HG03354 (cell line): ENCODE measurements at regions not wholly inside any gene's neighbourhood (a gene's known extent, or its start where the extent isn't known, plus 50 kb on each side); places are given as distances from the start of the nearest gene placed in this dataset.
"Not testable (repeated sequence)": the region's sequence is repeated elsewhere in the genome, so short reads cannot be mapped to it uniquely, and the experiment has no call there.

ENCODE experiments used
- ATAC-seq: cut with Tn5 transposase; IDR thresholded peaks from one replicate; pipeline ENCODE4 v1.9.1; 2021; ENCODE audit warnings: mild to moderate bottlenecking; ENCODE audit not compliant: unreplicated experiment, poor library complexity, severe bottlenecking

DNA sequence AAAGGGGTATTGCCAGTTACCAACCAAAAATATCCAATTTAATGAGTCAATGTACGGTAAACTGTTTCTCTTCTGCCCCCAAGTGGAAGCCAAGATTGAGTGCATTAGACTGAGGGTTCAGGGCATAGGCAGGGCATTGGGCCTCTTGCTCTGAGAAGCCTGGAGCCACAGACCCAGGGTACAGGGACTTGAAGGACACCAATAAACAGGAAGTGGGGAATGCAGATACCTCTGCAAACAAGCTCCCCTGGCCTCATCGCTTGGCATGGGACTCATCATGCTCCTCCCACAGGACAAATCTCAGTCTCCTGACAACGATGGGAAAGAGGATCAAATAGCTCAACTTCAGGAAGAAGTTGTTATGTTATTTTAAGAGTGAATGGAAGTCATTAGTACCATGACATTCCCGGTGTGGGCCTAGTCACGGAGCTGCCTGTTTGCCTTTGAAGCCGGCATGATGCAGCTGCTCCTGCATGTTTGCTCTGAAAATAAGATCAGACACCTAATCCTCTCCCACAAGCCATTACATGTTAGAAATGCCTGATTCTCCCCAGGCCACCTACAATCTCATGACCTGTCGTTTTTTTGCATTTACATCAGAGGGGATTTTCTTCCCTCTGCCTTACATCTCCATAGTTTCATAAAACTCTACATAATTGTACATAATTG is 224.2 kb downstream of the RCHY1 start:
- ATAC-seq = no peak

DNA sequence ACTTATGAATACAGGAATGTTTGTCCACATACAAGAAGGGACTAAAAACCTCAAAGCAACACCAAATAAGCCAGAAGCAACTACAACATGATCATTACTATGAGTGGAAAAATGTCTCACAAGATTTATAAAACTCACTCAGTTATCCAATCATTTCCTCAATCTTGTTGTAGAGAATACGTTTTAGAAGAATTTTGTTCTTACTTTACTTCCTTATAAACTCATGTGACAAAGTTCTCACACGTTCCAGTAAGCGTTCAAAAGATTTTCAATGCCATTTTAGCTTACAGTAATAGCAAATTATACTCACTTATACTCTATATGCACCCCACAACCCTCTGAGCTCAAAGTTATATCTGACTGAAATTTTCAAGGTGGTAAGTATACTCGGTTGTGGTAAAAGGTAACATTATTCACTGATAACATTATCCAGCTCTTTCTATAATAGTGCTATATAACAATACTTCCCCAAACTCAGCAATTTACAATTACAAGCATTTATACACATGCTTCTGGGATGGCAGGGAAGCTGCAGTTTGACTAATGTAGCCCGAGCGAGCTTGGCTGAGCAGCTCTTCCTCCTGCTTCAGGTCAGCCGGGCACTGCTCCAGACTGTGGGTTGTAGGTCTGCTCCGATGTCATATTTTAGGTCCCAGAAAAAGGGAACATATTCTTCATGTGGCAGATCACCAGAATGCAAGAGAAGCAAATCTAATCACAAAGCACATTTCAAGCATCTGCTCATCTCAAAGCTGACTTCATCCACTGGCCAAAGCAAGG is 226.3 kb downstream of the RCHY1 start:
- no peak for ATAC-seq

DNA sequence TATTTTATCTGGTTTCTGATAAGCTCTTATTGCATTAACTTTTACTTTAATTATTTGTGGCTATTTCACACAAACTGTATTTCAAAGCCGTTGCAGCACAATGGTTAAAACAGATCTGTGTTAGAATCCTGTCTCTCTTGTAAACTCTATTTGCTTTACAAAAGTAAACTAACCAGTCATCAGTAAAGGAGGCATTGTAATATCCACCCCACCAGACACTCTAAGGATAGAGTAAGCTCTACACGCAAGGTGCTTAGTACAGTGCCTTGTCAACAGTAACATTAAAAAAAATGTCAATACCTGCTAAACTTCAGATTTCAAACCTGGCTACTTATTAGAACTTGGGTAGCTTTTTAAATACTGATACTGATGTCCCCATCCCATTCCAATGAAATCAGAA is 228.4 kb downstream of the RCHY1 start:
- ATAC-seq = no peak

DNA sequence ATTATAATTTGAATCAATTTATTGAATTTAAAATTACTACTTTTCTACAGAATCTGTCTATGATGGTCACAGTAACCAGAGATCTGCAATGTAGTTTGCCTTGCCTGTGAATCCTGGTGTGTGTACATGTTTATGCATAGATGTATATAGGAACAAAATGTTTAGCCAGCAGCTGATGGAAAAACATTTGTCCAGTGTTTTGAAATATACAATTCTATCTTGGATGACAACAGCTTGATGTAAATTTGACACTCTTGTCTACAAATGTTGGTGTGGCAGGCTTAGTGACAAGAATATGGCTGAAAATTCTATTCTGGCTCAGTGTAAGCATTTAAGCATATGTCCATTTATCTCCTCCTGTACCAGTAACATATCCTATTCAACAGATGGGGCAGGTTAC is 229.4 kb downstream of the RCHY1 start:
- ATAC-seq = no peak

DNA sequence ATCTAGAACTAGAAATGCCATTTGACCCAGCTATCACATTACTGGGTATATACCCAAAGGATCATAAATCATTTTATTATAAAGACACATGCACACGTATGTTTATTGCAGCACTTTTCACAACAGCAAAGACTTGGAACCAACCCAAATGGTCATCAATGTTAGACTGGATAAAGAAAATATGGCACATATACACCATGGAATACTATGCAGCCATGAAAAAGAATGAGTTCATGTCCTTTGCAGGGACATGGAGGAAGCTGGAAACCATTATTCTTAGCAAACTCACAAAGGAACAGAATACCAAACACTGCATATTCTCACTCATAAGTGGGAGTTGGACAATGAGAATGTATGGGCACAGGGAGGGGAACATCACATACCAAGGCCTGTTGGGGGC is 233.7 kb downstream of the RCHY1 start:
- not testable (repeated sequence) for ATAC-seq

DNA sequence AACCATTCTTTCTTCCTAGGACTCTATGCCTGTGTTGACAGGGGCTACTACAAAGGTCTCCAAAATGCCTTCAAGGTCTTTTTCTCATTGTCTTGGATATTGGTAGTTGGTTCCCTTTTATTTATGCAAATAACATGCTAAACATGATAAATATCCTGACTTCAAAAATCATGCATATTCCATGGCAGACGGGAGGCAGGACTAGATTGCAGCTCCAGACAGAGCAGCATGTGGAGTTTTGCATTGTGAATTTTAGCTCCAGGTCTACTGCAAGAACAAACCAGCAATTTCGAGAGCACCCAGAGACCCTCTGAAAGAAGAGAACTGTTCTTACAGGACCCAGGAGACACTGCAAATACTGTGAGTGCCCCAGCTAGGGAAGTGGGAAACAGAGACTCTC is 254.9 kb downstream of the RCHY1 start:
- no peak for ATAC-seq

DNA sequence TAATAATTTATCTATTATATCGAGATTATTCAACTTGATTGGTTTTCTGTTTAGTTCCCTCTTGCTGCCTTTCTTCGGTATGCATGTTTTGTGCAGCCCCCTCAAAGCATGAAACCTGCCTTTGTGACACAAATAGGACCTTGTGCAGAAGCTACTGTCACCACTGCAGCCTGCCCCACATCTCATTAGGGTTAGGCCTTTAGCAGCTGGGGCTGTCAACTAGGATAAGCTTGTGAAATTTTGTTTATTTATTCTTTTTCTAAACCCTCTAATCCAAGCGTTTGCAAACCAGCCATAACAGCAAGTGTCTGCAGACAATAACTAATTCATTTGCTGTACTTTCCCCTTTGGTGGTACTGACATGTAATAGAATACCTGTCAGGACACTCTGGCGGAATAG is 258.9 kb downstream of the RCHY1 start:
- no peak for ATAC-seq

DNA sequence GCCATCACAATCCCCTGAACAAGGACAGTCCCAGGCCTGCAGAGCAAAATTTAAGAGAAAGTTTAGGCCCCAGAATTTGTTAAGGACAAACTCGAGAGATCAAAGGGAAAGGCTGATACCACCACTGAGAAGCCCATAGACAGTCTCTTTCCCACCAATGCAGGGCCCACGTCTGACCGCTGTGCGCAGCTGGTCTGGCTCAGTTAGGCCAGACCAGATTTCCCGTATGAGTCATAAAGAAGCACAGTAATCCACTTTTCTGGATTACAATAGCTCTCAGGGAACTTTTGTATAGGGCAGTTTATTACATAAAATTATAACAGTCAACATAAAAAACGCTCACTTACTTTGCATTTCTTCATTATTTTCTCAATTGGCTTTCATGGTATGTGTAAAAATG is 259.5 kb downstream of the RCHY1 start:
- no peak for ATAC-seq

DNA sequence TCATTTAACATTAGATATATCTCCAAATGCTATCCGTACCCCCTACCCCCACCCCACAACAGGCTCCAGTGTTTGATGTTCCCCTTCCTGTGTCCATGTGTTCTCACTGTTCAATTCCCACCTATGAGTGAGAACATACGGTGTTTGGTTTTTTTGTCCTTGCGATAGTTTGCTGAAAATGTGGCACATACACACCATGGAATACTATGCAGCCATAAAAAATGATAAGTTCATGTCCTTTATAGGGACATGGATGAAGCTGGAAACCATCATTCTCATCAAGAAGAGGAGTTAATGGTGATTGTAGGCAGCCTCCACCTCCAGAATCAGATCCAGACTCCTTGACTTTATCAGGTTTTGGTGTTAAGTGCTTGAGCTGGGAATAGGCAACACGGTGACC is 261.1 kb downstream of the RCHY1 start:
- ATAC-seq = not testable (repeated sequence)

DNA sequence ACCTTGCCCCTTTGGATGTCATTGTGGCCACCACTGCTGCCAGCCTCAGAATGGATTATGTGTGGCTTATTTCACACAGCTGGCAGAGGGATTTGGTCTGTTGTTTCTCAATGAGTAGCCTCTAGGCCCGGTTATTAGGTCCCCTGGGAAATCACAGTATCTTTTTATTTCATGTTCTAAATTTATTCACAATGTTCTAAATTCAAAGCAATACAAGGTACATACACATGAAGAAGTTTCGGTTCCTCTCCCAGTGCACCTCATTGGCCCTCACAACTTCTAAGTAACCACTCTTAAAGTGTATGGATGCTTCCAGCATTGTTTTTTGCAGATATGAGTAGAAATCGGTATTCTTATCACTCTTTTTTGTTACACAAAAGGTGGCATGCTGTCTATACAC is 262.7 kb downstream of the RCHY1 start:
- peak; percentile 58 for ATAC-seq

DNA sequence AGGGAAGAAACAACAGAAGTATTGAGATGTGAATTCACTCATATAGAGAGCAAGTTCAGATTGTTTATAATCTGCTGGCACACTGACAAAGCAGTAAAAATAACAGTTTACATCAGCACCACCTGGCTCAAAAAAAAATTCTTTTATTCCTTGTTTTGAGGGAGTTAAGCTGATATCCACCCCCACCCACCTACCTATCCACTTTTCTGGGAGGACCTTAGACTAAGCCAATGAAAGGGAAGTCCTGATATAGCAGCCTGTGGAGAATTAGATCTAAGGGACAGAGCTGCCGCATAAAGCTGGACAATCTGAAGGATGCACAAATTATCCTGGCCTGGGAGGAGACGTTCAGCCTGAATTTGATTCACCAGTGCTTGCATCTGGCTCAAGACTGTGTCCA is 264.5 kb downstream of the RCHY1 start:
- no peak for ATAC-seq

DNA sequence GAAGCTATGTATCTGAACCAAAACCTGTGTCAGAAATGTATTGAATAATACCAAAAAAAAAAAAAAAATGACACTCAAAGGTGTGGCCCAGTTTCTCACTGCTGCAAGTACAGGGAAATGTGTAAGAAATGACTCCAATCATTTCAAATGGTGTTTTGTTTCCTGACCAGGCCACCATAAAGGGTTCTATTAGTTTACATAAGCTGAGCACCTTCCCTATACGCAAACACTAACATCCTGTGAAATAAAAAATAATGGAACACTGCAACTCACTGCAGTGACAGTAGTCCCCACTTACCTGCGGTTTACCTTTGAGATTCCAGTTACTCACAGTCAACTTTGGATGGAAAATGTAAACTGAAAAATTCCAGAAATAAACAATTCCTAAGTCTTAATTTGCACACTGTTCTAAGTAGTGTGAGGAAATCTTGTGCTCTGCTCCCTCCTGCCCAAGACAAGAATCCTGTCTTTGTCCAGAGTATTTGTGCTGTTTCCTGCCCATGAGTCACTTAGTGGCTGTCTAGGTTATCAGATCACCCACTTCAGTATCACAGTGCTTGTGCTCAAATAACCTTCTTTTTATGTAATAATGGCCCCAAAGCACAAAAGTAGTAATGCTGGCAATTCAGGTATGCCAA is 265.3 kb downstream of the RCHY1 start:
- no peak for ATAC-seq

DNA sequence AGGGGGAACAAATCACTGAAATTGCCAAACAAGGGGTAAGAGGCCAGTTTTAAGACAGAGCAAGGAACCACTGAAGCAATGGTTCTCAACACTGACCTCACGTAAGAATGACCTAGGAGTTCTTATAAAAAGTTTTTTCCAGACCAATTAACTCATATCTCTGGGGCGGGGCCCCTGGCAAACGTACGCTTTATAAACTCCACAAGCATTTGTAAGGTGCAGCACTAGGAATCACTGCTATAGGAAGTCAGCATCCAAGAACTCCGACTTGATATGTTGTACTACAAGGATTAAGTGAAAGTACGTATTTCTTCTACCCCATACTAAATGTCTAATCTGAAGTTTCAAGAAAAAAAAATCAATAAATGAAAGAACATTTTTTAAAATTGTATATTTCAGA is 269.9 kb downstream of the RCHY1 start:
- no peak for ATAC-seq

DNA sequence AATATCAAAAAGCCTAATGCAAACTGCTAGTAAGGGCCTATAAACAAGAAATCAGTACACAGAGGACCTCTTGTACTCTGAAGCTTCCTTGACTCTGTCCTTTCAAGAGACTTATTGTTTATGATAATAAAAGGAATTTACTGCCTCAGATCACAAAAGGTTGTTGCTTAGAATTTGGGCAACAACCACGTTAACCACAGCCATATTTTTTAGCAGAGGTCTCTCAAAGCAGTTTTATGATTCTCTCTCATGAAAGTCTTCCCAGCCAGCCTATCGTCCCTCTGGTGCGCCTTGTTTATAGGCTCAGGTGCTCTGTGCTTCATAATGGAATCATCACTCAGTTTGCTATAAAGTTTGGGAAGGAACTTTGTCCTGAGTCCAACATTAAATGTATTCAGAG is 270.6 kb downstream of the RCHY1 start:
- no peak for ATAC-seq

DNA sequence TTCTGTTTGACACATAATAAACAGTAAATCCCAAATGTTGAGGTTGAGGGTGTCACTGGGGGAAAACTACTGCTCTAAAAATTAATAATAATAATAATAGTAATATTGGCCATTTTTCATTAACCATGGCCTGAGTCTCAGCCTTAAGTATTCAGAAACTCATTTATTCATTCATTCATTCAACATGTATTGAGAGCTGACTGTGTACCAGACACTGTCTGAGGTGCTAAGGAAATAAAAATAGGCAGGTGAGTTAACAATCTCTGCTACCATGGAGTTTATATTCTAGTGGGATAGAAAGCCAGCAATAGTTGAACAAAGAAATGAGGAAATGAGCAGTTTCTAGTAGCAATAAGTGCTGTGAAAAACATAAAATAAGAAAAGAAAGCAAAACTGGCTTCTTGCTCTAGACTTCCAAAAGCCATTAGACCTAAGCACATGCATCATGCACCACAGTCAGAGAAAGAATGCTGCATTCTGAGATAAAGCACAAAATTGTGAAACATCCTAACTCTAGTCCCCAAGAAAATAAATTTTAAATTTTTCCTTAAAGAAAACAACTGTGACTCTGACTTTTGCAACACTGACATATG is 278.7 kb downstream of the RCHY1 start:
- ATAC-seq = peak; percentile 99

DNA sequence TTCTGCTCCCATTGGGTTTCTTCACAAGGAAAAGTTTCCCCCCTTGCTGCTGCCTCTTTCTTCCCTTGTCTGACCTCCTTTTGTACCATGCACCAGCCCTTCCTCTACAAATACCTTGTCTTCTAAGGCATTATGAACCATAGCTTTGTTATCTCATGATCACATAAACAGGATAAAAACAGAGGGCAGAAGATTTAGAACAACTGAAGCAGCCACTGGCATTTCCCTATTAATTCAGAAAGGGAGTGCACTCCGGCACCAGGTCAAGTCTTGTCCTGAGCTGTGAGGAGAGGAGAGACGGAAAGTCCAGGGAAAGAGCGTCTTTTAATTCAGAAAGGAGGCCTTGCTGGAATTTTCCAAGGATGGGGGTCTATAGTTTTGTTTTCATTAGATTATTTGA is 281.7 kb downstream of the RCHY1 start:
- no peak for ATAC-seq

DNA sequence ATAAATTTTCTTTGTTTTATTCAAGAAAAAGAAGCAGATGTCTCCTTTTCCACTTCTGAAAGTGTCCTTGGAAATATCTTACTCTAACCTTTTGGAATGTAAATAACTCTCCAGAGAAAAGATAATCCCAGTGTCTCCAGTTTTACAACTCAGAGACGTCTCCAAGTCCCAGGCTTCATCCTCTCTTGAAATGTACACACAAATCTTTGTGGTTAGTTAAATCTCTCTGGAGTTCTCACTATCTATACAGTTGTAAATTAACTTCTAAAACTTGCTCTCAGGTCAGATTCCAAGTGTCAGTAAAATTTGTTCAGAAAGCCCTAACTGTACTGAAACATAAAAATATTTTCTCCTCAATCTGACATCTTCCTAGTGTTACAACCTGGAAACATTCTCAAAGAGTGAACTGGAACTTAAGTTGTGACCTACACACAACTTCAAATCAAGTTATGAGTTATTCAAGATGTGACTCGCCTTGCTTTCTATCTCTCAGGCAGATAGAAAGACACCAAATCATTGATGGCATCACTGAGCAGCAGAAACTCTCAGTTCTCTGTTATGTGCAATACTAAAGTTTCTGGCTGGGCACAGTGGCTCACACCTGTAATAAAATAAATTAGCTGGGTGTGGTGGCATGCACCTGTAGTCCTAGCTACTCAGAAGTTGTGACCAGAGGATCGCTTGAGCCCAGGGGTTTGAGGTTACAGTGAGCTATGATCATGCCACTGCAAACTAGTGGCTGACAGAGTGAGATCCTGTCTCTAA is 284.2 kb downstream of the RCHY1 start:
- ATAC-seq = peak; percentile 91

DNA sequence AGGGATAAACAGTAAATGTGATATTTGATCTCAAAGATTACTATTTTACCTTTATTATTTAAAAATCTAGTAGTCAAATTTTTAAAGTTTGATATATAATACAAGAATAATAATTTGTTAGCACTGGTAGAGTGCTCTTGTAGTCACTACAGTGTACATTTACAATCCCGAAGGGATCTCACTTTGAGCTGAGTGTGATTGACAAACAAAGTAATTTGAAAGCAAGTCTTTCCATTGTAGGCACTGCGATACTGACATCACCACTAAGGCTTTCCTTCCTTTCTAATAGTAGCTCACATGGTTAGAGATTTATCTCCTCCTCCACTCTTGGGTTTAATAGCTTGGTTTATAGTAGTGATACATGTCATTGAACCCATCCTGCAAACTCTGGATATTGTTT is 280.6 kb downstream of the PARM1 start:
- no peak for ATAC-seq

DNA sequence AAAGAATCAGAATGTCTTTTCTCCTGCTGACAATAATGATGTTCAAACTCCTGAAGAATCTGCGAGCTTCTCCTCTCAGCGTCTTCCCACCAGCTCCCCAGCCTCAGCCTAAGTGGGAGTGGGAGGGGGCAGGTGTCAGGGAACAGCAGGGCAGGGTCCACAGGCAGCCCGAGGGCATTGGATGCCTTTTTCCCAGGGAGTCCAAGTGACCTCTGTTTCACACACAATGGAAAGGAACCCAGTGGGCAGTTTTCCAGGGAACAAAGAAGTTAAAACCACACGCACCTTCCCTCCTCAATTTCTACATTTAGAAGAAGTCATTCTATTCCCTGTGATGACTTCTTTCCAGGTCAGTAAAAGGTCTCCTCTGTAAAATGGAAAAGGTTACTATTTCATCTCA is 278.5 kb downstream of the PARM1 start:
- no peak for ATAC-seq

DNA sequence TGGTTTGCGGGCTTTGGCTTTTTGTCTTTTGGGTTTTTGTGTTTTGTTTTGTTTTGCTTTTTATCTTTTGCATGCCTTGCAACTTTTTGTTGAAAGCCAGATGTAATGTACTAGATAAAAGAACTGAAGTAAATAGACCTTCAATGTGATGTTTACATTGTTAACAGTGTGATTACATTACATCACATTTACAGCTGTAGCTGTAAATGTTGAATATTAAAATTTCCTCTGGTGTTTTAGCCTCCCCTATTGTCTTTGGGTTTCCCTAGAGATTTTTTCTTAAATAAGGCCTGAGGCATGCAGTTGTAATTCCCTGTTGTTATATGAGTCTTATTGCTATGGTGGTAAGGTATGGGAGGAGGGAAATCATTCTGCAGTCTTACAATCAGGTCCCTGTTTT is 275.0 kb downstream of the PARM1 start:
- ATAC-seq = no peak
